ENCODE measurements at regions not wholly inside any gene's neighbourhood (a gene's known extent, or its start where the extent isn't known, plus 50 kb on each side); places are given as distances from the start of the nearest gene placed in this dataset.
"Not testable (repeated sequence)": the region's sequence is repeated elsewhere in the genome, so short reads cannot be mapped to it uniquely, and the experiment has no call there.

GRCh38 chr1:55464550-55464949 is 249.4 kb upstream of the USP24 start:
- no peak for DNase-seq

GRCh38 chr1:55463814-55464475 is 248.8 kb upstream of the USP24 start:
- no peak for DNase-seq

GRCh38 chr1:55457874-55458273 is 242.7 kb upstream of the USP24 start:
- no peak for DNase-seq

- DNase-seq = no peak
These were observed 241.8 kb upstream of the USP24 start for GRCh38 chr1:55456971-55457370.

GRCh38 chr1:55448261-55448660 is 233.1 kb upstream of the USP24 start:
- no peak for DNase-seq

- no peak for DNase-seq
These were observed 232.3 kb upstream of the USP24 start for GRCh38 chr1:55447488-55447887.

GRCh38 chr1:55446351-55446750 is 231.2 kb upstream of the USP24 start:
- no peak for DNase-seq

GRCh38 chr1:55445416-55445815 is 230.3 kb upstream of the USP24 start:
- no peak for DNase-seq

GRCh38 chr1:55444667-55445066 is 229.5 kb upstream of the USP24 start:
- DNase-seq = no peak

- peak; percentile 86 to 89 for DNase-seq
These were observed 228.2 kb upstream of the USP24 start for GRCh38 chr1:55443175-55443915.

- no peak for DNase-seq
These were observed 226.3 kb upstream of the USP24 start for GRCh38 chr1:55441489-55441888.

GRCh38 chr1:55437692-55438091 is 222.5 kb upstream of the USP24 start:
- no peak for DNase-seq

- DNase-seq = not testable (repeated sequence)
These were observed 215.6 kb upstream of the USP24 start for GRCh38 chr1:55430720-55431119.

GRCh38 chr1:55430206-55430605 is 215.0 kb upstream of the USP24 start:
- DNase-seq = not testable (repeated sequence)

- DNase-seq = peak; percentile 92 to 98
These were observed 214.1 kb upstream of the USP24 start for GRCh38 chr1:55428944-55429931.

- no peak for DNase-seq
These were observed 213.1 kb upstream of the USP24 start for GRCh38 chr1:55428231-55428630.

- DNase-seq = no peak
These were observed 212.4 kb upstream of the USP24 start for GRCh38 chr1:55427606-55428005.

GRCh38 chr1:55426619-55427018 is 211.5 kb upstream of the USP24 start:
- no peak for DNase-seq

- DNase-seq = no peak
These were observed 211.0 kb upstream of the USP24 start for GRCh38 chr1:55426156-55426555.

GRCh38 chr1:55425310-55425930 is 210.3 kb upstream of the USP24 start:
- no peak for DNase-seq

GRCh38 chr1:55423376-55423775 is 208.2 kb upstream of the USP24 start:
- DNase-seq = no peak

GRCh38 chr1:55420929-55421716 is 206.0 kb upstream of the USP24 start:
- DNase-seq = no peak
